ENCODE measurements at regions not wholly inside any gene's neighbourhood (a gene's known extent, or its start where the extent isn't known, plus 50 kb on each side); places are given as distances from the start of the nearest gene placed in this dataset.
A peak's percentile ranks its signal among the peaks of the same experiment; 100 is the strongest.
"Not testable (repeated sequence)": the region's sequence is repeated elsewhere in the genome, so short reads cannot be mapped to it uniquely, and the experiment has no call there.

DNA sequence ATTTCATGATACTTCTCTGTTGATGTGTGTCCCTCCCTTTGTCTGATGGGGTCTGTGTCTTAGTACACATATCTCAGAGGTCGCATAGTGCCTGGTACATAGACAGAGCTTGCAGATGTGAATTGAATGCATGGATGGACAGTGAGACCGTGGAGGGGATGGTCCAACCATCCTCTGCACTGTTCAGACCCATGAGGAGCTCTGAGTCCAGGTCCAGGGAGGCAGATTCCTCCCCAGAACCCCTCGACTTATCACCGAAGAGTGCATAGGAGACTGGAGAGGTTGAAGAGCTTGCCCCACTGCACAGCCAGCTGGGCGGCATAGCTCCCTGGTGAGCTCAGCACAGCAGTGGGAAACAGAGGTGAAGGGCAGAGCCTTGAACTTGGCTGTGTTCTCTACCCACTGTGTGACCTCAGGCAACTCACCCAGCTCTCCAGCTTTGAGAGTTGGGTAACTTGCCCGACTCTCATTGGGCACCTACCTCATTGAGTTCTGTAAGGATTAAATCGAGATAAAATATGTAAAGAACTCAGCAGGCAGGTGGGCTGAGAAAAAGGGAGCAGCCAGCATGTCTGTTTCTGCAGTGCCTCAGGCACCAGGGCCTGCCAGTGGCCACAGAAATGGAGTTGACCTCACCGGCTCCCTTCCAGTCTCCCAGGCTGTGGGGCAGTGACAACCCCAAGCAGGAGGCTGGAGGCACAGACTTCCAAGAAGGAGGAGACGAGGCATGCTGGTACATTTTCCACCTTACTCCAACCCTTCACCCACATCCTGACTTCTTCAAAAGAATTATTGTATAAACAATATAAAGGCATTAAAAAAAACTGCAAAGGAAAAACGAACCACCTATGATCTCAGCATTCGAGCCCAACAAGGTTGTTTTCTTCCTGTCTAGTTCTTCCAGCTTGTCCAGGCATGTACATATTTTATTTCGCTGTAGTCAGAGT lies 54.1 kb upstream of the TFRC start:
- Mint-ChIP-seq H3K27ac (no peak overlapping the region), H3K4me1 (peaks cover 0 to 6% (median 1%) of the 10 kb centered on the region in 4 donors), H3K4me3 (no peak overlapping the region), H3K27me3 (no peaks in the 10 kb centered on the region), H3K9me3 (no peaks in the 10 kb centered on the region), H3K36me3 (no peaks in the 10 kb centered on the region)
- DNase-seq (no peak), ATAC-seq (no peak)
- POLR2A ChIA-PET = no interaction called here

DNA sequence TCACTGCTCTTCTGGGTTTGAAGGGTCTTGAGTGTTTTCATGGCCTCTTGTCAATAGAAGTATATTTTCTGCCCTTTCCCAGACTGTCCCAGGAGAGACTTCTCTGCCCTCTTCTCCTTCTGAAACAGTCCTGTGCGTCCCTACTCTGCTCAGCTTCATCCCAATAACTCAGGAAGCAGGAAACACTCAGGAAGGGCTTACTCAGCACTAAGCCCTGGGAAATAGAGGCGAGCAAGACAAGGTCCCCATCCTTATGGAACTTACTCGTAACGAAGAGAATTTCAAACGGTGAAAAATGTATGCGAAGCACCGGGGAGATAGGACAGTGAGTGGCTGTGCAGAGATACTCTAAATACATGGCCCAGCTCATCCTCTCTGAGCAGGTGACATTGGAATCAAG lies 52.8 kb upstream of the TFRC start:
- no peaks in the 10 kb centered on the region for H3K4me1 Mint-ChIP-seq
- no peaks in the 10 kb centered on the region for H3K27me3 Mint-ChIP-seq
- POLR2A ChIA-PET = no interaction called here
- H3K4me3 Mint-ChIP-seq = no peak overlapping the region
- H3K36me3 Mint-ChIP-seq = no peaks in the 10 kb centered on the region
- no peaks in the 10 kb centered on the region for H3K9me3 Mint-ChIP-seq
- H3K27ac Mint-ChIP-seq = peak overlapping the region in 1 of 10 donors; percentile 15
- no peak for DNase-seq
- ATAC-seq = no peak

DNA sequence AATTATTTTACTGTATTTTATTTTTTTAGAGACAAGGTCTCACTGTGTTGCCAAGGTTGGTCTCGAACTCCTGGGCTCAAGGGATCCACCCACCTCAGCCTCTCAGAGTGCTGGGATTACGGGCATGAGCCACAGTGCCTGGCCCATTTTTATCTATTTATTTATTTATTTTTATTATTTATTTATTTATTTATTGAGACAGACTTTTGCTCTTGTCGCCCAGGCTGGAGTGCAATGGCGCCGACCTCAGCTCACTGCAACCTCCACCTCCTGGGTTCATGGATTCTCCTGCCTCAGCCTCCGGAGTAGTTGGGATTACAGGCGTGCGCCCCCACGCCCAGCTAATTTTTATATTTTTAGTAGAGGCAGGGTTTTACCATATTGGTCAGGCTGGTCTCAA lies 52.0 kb upstream of the TFRC start:
- H3K4me1 Mint-ChIP-seq, H3K9me3 Mint-ChIP-seq, POLR2A ChIA-PET, H3K36me3 Mint-ChIP-seq, H3K4me3 Mint-ChIP-seq, ATAC-seq, H3K27me3 Mint-ChIP-seq, DNase-seq, H3K27ac Mint-ChIP-seq: not testable (repeated sequence)

DNA sequence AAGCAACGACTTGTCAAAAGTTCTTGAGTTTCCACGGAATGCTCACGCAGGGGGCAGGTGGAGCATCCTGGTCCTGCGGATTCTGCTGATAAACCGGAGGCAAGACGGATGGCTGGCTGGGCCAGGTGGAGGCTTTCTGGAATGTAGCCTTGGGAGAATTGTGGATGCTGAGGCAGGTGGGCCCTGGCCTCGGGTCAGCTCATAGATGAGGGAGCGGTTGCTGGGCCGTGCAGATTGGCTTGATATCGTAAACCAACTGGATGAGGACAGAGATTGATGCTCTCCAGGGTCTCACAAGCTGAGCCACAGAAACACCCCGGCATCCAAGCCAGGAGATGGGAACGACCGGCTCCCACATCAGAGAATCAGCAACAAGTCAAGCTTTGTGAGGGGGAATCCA lies 50.0 kb upstream of the TFRC start:
- Mint-ChIP-seq H3K9me3 (no peaks in the 10 kb centered on the region), H3K4me3 (no peak overlapping the region), H3K4me1 (peaks cover 5 to 15% (median 10%) of the 10 kb centered on the region in 4 donors), H3K27ac (peak overlapping the region in 1 of 10 donors; percentile 65), H3K36me3 (no peaks in the 10 kb centered on the region), H3K27me3 (no peaks in the 10 kb centered on the region)
- POLR2A ChIA-PET = no interaction called here
- ATAC-seq (no peak), DNase-seq (no peak)
